HL-60 (cell line): ENCODE measurements at regions not wholly inside any gene's neighbourhood (a gene's known extent, or its start where the extent isn't known, plus 50 kb on each side); places are given as distances from the start of the nearest gene placed in this dataset.

ENCODE experiments used
- DNase-seq, 2 experiments: peaks; one replicate each; pipeline ENCODE4 v3.0.0-alpha.2; 2010 to 2020; ENCODE audit warnings: low read depth in 1 of 2, low spot score in 1 of 2
- H3K27ac ChIP-seq: fragments of 250-450 bp; sonication (Bioruptor Pico); replicated peaks from 2 replicates; pipeline ENCODE4 v1.5.1; 2020; ENCODE audit warnings: mild to moderate bottlenecking, moderate library complexity
- H3K27me3 ChIP-seq: fragments of 250-450 bp; sonication (Bioruptor Pico); 2 replicates; pipeline ENCODE4 v1.5.1; 2021; ENCODE audit warnings: mild to moderate bottlenecking, moderate library complexity; ENCODE audit not compliant: insufficient read depth, poor library complexity, severe bottlenecking
- H3K4me3 ChIP-seq: replicated peaks from 2 replicates; pipeline ENCODE4 v1.5.1; 2011; ENCODE audit warnings: mild to moderate bottlenecking, control low read depth, low read length; ENCODE audit not compliant: insufficient read depth
- GABPA ChIP-seq: IDR thresholded peaks from 2 replicates; pipeline ENCODE4 v1.6.1; 2012; ENCODE audit warnings: low read depth
- POLR2AphosphoS5 ChIP-seq: IDR thresholded peaks from 2 replicates; pipeline ENCODE4 v1.6.1; 2012; ENCODE audit warnings: low read depth
- REST ChIP-seq: IDR thresholded peaks from 2 replicates; pipeline ENCODE4 v1.6.1; 2012; ENCODE audit warnings: low read depth; ENCODE audit not compliant: insufficient replicate concordance
- SPI1 ChIP-seq: IDR thresholded peaks from 2 replicates; pipeline ENCODE4 v1.6.1; 2012; ENCODE audit warnings: low read depth, mild to moderate bottlenecking, borderline replicate concordance
- TF ChIP-seq, protein P1 (sequence below): IDR thresholded peaks from one replicate; pipeline ENCODE4 v1.5.1; 2011; ENCODE audit warnings: low read length, control low read depth, inconsistent platforms; ENCODE audit not compliant: insufficient read depth

DNA sequence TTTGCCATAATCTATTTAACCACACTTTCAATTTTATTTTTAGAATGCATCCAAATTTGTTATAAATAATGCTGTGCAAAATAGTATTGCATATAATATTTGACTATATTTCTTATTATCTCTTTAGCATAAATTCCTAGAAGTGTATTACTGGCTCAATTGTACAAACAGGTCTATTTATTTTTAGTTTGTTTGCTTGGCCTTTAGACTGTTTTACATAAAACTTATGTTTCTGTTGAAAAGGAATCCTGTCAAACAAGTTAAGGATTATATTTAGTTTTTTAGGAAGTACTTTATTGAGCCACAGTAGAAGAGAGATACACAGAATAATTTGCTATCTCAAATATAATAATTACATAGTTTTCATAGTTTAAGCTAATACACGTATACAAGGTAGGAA, 413.8 kb downstream of the GBA3 start:
- Histone ChIP-seq H3K27me3 (no peaks in the 10 kb centered on the region), H3K27ac (no peak overlapping the region), H3K4me3 (no peak overlapping the region)
- DNase-seq: no peak
- TF ChIP-seq SPI1 (no peak), REST (no peak), GABPA (no peak), POLR2AphosphoS5 (no peak)
- TF ChIP-seq, protein P1, sequence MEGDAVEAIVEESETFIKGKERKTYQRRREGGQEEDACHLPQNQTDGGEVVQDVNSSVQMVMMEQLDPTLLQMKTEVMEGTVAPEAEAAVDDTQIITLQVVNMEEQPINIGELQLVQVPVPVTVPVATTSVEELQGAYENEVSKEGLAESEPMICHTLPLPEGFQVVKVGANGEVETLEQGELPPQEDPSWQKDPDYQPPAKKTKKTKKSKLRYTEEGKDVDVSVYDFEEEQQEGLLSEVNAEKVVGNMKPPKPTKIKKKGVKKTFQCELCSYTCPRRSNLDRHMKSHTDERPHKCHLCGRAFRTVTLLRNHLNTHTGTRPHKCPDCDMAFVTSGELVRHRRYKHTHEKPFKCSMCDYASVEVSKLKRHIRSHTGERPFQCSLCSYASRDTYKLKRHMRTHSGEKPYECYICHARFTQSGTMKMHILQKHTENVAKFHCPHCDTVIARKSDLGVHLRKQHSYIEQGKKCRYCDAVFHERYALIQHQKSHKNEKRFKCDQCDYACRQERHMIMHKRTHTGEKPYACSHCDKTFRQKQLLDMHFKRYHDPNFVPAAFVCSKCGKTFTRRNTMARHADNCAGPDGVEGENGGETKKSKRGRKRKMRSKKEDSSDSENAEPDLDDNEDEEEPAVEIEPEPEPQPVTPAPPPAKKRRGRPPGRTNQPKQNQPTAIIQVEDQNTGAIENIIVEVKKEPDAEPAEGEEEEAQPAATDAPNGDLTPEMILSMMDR: no peak

DNA sequence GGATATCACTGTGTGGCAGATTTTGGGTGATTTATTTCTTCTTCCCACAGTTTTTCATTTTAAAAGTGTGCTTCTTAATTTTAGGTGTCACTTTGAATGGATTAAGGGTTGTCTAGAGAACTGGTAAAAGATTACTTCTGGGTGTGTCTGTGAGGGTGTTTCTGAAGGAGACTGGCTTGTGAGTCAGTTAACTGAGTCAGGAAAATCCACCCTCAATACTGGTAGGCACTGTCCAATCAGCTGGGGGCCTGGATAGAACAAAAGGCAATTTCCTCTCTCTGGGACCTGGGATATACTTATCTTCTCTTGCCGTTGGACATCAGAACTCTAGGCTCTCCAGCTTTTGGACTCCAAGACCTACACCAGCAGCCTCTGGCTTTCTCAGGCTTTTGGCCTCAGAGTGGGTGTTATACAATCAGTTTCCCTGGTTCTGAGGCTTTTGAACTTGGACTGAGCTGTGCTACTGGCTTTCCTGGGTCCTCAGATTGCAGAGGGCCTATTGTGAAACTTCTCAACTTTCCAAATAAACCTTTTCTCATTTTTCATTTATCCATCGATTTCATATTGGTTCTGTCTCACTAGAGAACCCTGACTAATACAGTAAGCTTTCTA, 413.1 kb downstream of the GBA3 start:
- no peak overlapping the region for H3K4me3 ChIP-seq
- H3K27ac ChIP-seq: no peak overlapping the region
- TF ChIP-seq SPI1 (no peak), POLR2AphosphoS5 (no peak), REST (no peak), GABPA (no peak)
- TF ChIP-seq, protein P1: no peak
- no peaks in the 10 kb centered on the region for H3K27me3 ChIP-seq
- no peak for DNase-seq

DNA sequence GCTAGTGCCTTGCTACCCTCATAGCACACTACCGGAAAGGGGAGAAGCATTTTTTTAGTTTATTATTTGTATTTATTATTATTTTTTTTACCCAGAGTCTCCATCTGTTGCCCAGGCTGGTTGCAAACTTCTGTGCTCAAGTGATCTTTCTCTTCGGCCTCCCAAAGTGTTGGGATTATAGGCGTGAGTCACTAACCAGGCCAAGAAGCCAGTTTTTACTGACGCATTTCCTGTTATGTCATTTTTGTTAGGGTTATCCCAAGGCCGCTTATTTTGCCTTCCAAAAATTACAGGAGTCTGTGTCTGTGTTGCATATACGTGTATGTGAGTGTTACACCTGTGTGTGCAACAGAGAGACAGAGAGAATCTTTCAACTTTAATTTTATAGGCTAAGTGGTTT, 404.5 kb downstream of the GBA3 start:
- no peak overlapping the region for H3K4me3 ChIP-seq
- no peak for TF ChIP-seq GABPA
- no peak for TF ChIP-seq REST
- TF ChIP-seq POLR2AphosphoS5: no peak
- TF ChIP-seq, protein P1: no peak
- no peak for TF ChIP-seq SPI1
- no peak overlapping the region for H3K27ac ChIP-seq
- DNase-seq: no peak
- no peaks in the 10 kb centered on the region for H3K27me3 ChIP-seq
